K562 (cell line): ENCODE measurements at regions not wholly inside any gene's neighbourhood (a gene's known extent, or its start where the extent isn't known, plus 50 kb on each side); places are given as distances from the start of the nearest gene placed in this dataset.
A peak's percentile ranks its signal among the peaks of the same experiment; 100 is the strongest.

ENCODE experiments used
- ATAC-seq: fragments of 200-7000 bp; cut with Tn5 transposase; 3 replicates; pipeline ENCODE4 v1.9.1; 2020; ENCODE audit warnings: moderate library complexity
- BruUV-seq: library from RNA; stranded (reverse); fragments of 400-500 nt; replicated peaks from 2 replicates; lab custom pipeline; 2021; lab: Mats Ljungman, UMichigan
- CTCF ChIA-PET: fragments of 300-600 bp; formaldehyde crosslinking; extraction: SDS; loops from one replicate; lab custom pipeline; 2021; ENCODE audit warnings: low intra/inter-chr PET ratio; lab: Yijun Ruan, JAX
- POLR2A ChIA-PET: fragments of 300-600, 350-650 bp; sonication (Branson Sonifier 250); formaldehyde crosslinking; extraction: SDS; loops from one replicate; lab custom pipeline; 2021; ENCODE audit warnings: antibody characterized with exemption, inconsistent platforms; lab: Yijun Ruan, JAX
- DNase-seq, 4 experiments: peaks; one replicate each; pipeline versions ENCODE4 v3.0.0 to v3.0.0-alpha.2; 2011 to 2018; ENCODE audit warnings: low spot score in 3 of 4, mixed read lengths in 3 of 4; ENCODE audit errors: extremely low read depth in 1 of 4
- FAIRE-seq: peaks from 2 replicates; lab custom pipeline; 2011; peaks lifted over from hg19 to GRCh38; lab: Jason Lieb, UNC
- H2AFZ ChIP-seq: 2 replicates; pipeline ENCODE4 v1.6.0; 2011; ENCODE audit warnings: low read depth, low read length, control low read depth, inconsistent platforms
- H3K27ac ChIP-seq: fragments of 200-600 bp; 3 replicates; pipeline ENCODE4 v1.8.0; 2011; ENCODE audit warnings: low read depth, mild to moderate bottlenecking, control low read depth, inconsistent platforms, low read length, moderate library complexity, mixed read lengths; ENCODE audit errors: extremely low read depth
- H3K27me3 ChIP-seq, 2 experiments: fragments of 300-600 bp in 1 of 2; 2 replicates in 1 of 2; 3 replicates in 1 of 2; pipeline versions ENCODE4 v1.6.0 to v1.8.0; 2011; ENCODE audit warnings: inconsistent platforms in 2 of 2, low read length in 2 of 2, mild to moderate bottlenecking in 1 of 2, mixed read lengths in 1 of 2, moderate library complexity in 1 of 2; ENCODE audit not compliant: control insufficient read depth in 2 of 2, insufficient read depth in 2 of 2
- H3K36me3 ChIP-seq: fragments of 300-600 bp; 3 replicates; pipeline ENCODE4 v1.8.0; 2011; ENCODE audit warnings: mild to moderate bottlenecking, low read length, inconsistent platforms; ENCODE audit not compliant: control insufficient read depth, insufficient read depth
- H3K4me1 ChIP-seq, 2 experiments: fragments of 200-600 bp in 1 of 2; replicated peaks in 1 of 2; 2 replicates in 1 of 2; 3 replicates in 1 of 2; pipeline versions ENCODE4 v1.5.1 to v1.8.0; 2011; ENCODE audit warnings: inconsistent platforms in 2 of 2, low read length in 2 of 2, mild to moderate bottlenecking in 1 of 2, mixed read lengths in 1 of 2, moderate library complexity in 1 of 2; ENCODE audit not compliant: control insufficient read depth in 2 of 2, insufficient read depth in 2 of 2
- H3K4me2 ChIP-seq: 2 replicates; pipeline ENCODE4 v1.6.1; 2011; ENCODE audit warnings: low read length, control low read depth, inconsistent platforms, mixed read lengths; ENCODE audit not compliant: insufficient read depth
- H3K4me3 ChIP-seq: fragments of 200-600 bp; sonication (generic), shearing (Covaris generic); 2 replicates; pipeline ENCODE4 v1.5.1; 2016; ENCODE audit warnings: control low read depth, inconsistent platforms
- H3K79me2 ChIP-seq: fragments of 200-600 bp; 3 replicates; pipeline ENCODE4 v1.8.0; 2011; ENCODE audit warnings: low read length, inconsistent platforms; ENCODE audit not compliant: control insufficient read depth, insufficient read depth
- H3K9ac ChIP-seq, 2 experiments: 2 replicates each; pipeline versions ENCODE4 v1.6.0 to v1.6.1; 2011; ENCODE audit warnings: low read depth in 2 of 2, low read length in 2 of 2, control low read depth in 1 of 2, inconsistent platforms in 1 of 2, mild to moderate bottlenecking in 1 of 2, mixed read lengths in 1 of 2; ENCODE audit not compliant: insufficient read depth in 1 of 2
- H3K9me1 ChIP-seq: one replicate; pipeline ENCODE4 v1.6.0; 2011; ENCODE audit warnings: inconsistent platforms, mild to moderate bottlenecking, low read length, moderate library complexity; ENCODE audit not compliant: control insufficient read depth, insufficient read depth
- H3K9me3 ChIP-seq: replicated peaks from 2 replicates; pipeline ENCODE4 v1.5.1; 2011; ENCODE audit warnings: low read depth, low read length, inconsistent platforms; ENCODE audit not compliant: control insufficient read depth, insufficient read depth
- H4K20me1 ChIP-seq: replicated peaks from 2 replicates; pipeline ENCODE4 v1.6.1; 2011; ENCODE audit warnings: low read length, inconsistent platforms, mixed read lengths; ENCODE audit not compliant: control insufficient read depth, insufficient read depth
- ARNT ChIP-seq, 2 experiments: fragments of 450-650 bp; IDR thresholded peaks; 2 replicates each; pipeline ENCODE4 v1.6.1; 2016; ENCODE audit warnings: mild to moderate bottlenecking in 1 of 2
- BMI1 ChIP-seq: fragments of 150-350 bp; IDR thresholded peaks from 2 replicates; pipeline ENCODE4 v1.6.1; 2014; ENCODE audit warnings: low read length
- CTBP1 ChIP-seq: fragments of 450-650 bp; IDR thresholded peaks from 2 replicates; pipeline ENCODE4 v1.6.1; 2016; ENCODE audit warnings: borderline replicate concordance
- ELF4 ChIP-seq: fragments of 450-650 bp; formaldehyde crosslinking; IDR thresholded peaks from 2 replicates; pipeline ENCODE4 v1.4.0; 2022; ENCODE audit warnings: missing genetic modification characterization
- MEIS2 ChIP-seq: fragments of 450-650 bp; IDR thresholded peaks from 2 replicates; pipeline ENCODE4 v1.6.1; 2014; ENCODE audit warnings: mild to moderate bottlenecking; ENCODE audit not compliant: partially characterized antibody
- POLR3G ChIP-seq: IDR thresholded peaks from 2 replicates; pipeline ENCODE4 v1.6.1; 2011; ENCODE audit not compliant: insufficient read length, insufficient replicate concordance; ENCODE audit errors: extremely low read depth
- PRMT5 ChIP-seq: sonication (generic); formaldehyde crosslinking; IDR thresholded peaks from 2 replicates; pipeline ENCODE4 v1.5.0; 2020; ENCODE audit warnings: missing genetic modification reagents
- RBM25 ChIP-seq: fragments of 200-400 bp; formaldehyde crosslinking; IDR thresholded peaks from 2 replicates; pipeline ENCODE4 v1.6.1; 2018; ENCODE audit warnings: low read length, low read depth, moderate library complexity; ENCODE audit not compliant: severe bottlenecking
- SIX5 ChIP-seq, 2 experiments: IDR thresholded peaks; 2 replicates each; pipeline ENCODE4 v1.6.1; 2011; ENCODE audit warnings: low read length in 2 of 2, borderline replicate concordance in 1 of 2, low read depth in 1 of 2, mild to moderate bottlenecking in 1 of 2, moderate library complexity in 1 of 2; ENCODE audit not compliant: insufficient read depth in 1 of 2
- SRSF1 ChIP-seq: fragments of 200-400 bp; formaldehyde crosslinking; IDR thresholded peaks from 2 replicates; pipeline ENCODE4 v1.6.1; 2017; ENCODE audit warnings: mild to moderate bottlenecking, low read depth, low read length, moderate library complexity
- TCF7 ChIP-seq: sonication (generic); IDR thresholded peaks from 2 replicates; pipeline ENCODE4 v1.6.1; 2016; ENCODE audit warnings: antibody characterized with exemption, borderline replicate concordance
- ZNF239 ChIP-seq: fragments of 250-450 bp; sonication (Bioruptor Pico); IDR thresholded peaks from 2 replicates; pipeline ENCODE4 v1.4.0; 2020; ENCODE audit warnings: mild to moderate bottlenecking
- ZNF696 ChIP-seq: fragments of 250-450 bp; sonication (Bioruptor Pico); conservative IDR thresholded peaks from 2 replicates; pipeline ENCODE4 v1.4.0; 2020; ENCODE audit warnings: mild to moderate bottlenecking, moderate library complexity
- WGBS: fragments of 100-300 bp; shearing (Covaris generic); methylation state at CpG from one replicate; pipeline ENCODE4 v1.1.6; 2016; ENCODE audit warnings: low coverage, mixed read lengths; ENCODE audit not compliant: insufficient coverage; ENCODE audit errors: missing lambda C conversion rate; 5-methylcytosine and 5-hydroxymethylcytosine counted together
- in situ Hi-C: fragments of 300-500 bp; cut with MboI; formaldehyde crosslinking; loops from 4 replicates; pipeline ENCODE4 v1.15.0; 2018; ENCODE audit warnings: inconsistent platforms, mixed read lengths
- intact Hi-C: fragments of 100-400 bp; cut with micrococcal nuclease; formaldehyde crosslinking; loops from 2 replicates; pipeline ENCODE4 v1.14.2; 2022

DNA sequence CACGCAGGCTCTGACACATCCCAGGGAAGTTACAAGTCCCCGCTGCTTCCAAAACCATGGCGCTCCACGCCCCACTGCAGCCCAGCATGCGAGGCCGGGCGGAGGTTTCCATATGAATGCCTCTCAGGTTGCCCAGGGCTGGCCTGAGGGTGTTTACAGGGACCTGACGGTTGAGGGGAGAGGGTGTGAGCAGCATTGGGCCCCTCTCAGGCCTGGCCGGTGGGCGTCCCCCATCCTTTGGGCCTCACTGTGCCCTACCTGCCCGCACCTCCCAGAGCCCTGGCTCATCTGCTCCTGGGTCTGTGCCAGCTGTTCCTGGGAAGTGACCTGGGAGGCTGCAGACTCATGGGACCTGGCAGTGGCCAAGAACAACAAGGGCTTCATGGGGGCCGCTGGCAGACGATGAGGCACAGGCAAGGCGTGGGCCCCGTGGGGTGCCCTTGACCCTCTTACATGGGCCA lies 173.5 kb downstream of the C16orf95 start:
- Histone ChIP-seq H3K9me1 (no peaks in the 10 kb centered on the region), H3K4me1 (peaks cover 5 to 7% of the 10 kb centered on the region in 2 experiments; a peak in 4 of 5 replicates), H3K4me2 (no peak overlapping the region), H4K20me1 (no peaks in the 10 kb centered on the region), H3K9ac (no peak overlapping the region; a peak in 1 of 4 replicates), H3K27me3 (peaks cover 2 to 17% of the 10 kb centered on the region in 2 experiments; a peak in 2 of 5 replicates), H3K36me3 (no peaks in the 10 kb centered on the region), H2AFZ (no peak overlapping the region), H3K27ac (no peak overlapping the region), H3K9me3 (no peaks in the 10 kb centered on the region), H3K79me2 (no peaks in the 10 kb centered on the region), H3K4me3 (no peak overlapping the region)
- CTCF ChIA-PET, result no interaction called here
- DNase-seq, result no peak
- WGBS, result 30% methylated on average over 14 of the region's 15 CpGs
- POLR2A ChIA-PET, result no interaction called here
- in situ Hi-C loops, result no loop called here
- intact Hi-C loops, result no loop called here
- TF ChIP-seq POLR3G, result no peak
- no peak for TF ChIP-seq TCF7
- TF ChIP-seq ARNT (IDR thresholded peaks at IDR 0.05), result no peak
- TF ChIP-seq PRMT5, result no peak
- no peak for TF ChIP-seq ZNF696 (CRISPR knock-in tag)
- no peak for TF ChIP-seq ELF4 (CRISPR knock-in tag)
- no peak for TF ChIP-seq BMI1
- no peak for TF ChIP-seq SRSF1
- FAIRE-seq, result no peak
- no peak for ATAC-seq
- no TSS peak for BruUV-seq

DNA sequence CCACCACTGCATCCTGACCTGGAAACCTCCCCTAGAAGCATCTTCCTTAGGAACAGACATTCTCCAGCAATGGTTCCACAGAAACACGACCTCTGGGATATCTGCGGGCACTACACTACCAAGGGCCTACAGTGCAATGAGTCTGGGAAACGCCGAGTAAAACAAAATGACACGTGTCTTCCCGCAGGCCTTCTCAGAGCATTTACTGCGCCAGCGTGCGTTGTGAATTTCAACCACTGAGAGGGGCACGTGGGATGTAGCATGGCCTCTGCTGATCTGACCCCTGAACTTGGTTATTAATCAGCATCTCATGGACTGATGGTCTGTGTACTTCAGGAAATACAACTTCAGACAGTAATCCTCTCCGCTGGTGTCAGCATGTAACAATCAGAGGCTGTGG lies 173.0 kb downstream of the C16orf95 start:
- no peaks in the 10 kb centered on the region for H3K9me3 ChIP-seq
- WGBS, result 54% methylated on average over 11 of the region's 11 CpGs
- no TSS peak for BruUV-seq
- H3K27ac ChIP-seq, result no peak overlapping the region
- H3K27me3 ChIP-seq, result peaks cover 2 to 13% of the 10 kb centered on the region in 2 experiments; a peak in 2 of 5 replicates
- intact Hi-C loops (no loop called here), in situ Hi-C loops (no loop called here)
- H3K9me1 ChIP-seq, result no peaks in the 10 kb centered on the region
- DNase-seq (no peak), FAIRE-seq (no peak), ATAC-seq (no peak)
- no peaks in the 10 kb centered on the region for H4K20me1 ChIP-seq
- H2AFZ ChIP-seq, result no peak overlapping the region
- H3K36me3 ChIP-seq, result no peaks in the 10 kb centered on the region
- H3K79me2 ChIP-seq, result no peaks in the 10 kb centered on the region
- POLR2A ChIA-PET, result no interaction called here
- CTCF ChIA-PET, result no interaction called here
- H3K9ac ChIP-seq, result no peak overlapping the region
- peaks cover 5 to 7% of the 10 kb centered on the region in 2 experiments; a peak in 4 of 5 replicates for H3K4me1 ChIP-seq
- no peak overlapping the region for H3K4me2 ChIP-seq
- H3K4me3 ChIP-seq, result no peak overlapping the region
- TF ChIP-seq MEIS2 (no peak), SIX5 (IDR thresholded peaks at IDR 0.05; ENCODE audit: borderline replicate concordance in 1 of 2, insufficient read depth in 1 of 2, low read depth in 1 of 2, low read length in 2 of 2) (no peak), ZNF239 (CRISPR knock-in tag) (peak; percentile 95), CTBP1 (no peak), RBM25 (peak; percentile 51)
- TF ChIP-seq, all 486 proteins: peak for 2
